ENCODE measurements at regions not wholly inside any gene's neighbourhood (a gene's known extent, or its start where the extent isn't known, plus 50 kb on each side); places are given as distances from the start of the nearest gene placed in this dataset.

DNA sequence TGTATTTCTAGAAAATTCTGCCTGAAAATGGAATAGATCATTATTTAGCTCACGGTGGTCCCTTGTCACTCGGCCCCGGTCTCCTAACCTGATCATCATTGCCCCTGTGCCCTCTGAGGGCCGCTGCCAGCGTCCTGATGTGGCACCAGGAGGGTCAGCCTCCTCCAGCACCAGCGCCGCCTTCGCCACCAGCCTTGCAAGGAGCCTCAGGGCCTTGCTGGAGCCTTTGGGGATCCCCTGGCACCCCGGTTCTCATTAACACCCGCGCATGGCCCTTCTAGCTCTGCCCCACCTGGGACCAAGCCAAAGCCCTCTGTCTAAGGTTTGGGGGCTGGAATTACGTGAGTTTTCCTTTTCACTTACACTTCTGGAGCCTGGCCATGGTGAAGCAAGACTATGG is 282.5 kb upstream of the ADARB2 start:
- intact Hi-C loops (cut with micrococcal nuclease): no loop called here
- H3K27ac ChIP-seq (ENCODE audit: low read depth, low read length): no peak overlapping the region
- no peak for DNase-seq
- Mint-ChIP-seq H3K9me3 (peaks cover 0 to 1% (median 0%) of the 10 kb centered on the region in 11 donors), H3K4me1 (peaks cover 0 to 2% (median 0%) of the 10 kb centered on the region in 7 donors), H3K36me3 (no peaks in the 10 kb centered on the region), H3K27me3 (peaks cover 0 to 3% (median 0%) of the 10 kb centered on the region in 5 donors), H3K4me3 (no peak overlapping the region), H3K27ac (no peak overlapping the region)
- no peak overlapping the region for H3K4me3 ChIP-seq (ENCODE audit: low read length)
- ATAC-seq: no peak
- no peaks in the 10 kb centered on the region for H3K27me3 ChIP-seq (ENCODE audit: control insufficient read depth in 2 of 2, insufficient read depth in 2 of 2, low read length in 2 of 2)
- no peaks in the 10 kb centered on the region for H3K36me3 ChIP-seq (ENCODE audit: control insufficient read depth in 2 of 3, insufficient read depth in 3 of 3, low read length in 3 of 3)
- ChIA-PET POLR2A (no interaction called here), CTCF (no interaction called here)
- no peaks in the 10 kb centered on the region for H3K4me1 ChIP-seq (ENCODE audit: control insufficient read depth in 2 of 2, insufficient read depth in 2 of 2, low read length in 2 of 2)
- no peaks in the 10 kb centered on the region for H3K9me3 ChIP-seq (ENCODE audit: control insufficient read depth in 2 of 3, low read length in 3 of 3)

DNA sequence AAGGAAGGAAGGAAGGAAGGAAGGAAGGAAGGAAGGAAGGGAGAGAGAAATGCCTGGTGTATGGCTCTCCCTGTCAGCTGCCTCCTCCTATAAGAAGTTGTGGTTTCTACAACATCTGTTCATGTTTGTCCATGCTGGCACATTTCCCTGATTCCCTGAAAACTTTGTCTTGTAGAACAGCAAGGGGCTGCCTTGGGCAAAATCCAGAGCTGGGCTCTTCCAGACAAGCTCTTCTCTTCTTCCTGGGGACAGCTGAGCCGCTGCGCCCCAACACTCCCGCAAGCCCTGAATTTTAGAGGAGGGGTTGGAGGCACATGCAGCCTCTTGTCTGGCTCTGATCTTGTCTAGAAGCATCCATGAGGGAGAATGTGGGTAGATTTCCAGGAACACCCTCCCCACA is 282.0 kb upstream of the ADARB2 start:
- H3K27ac ChIP-seq (ENCODE audit: low read depth, low read length): no peak overlapping the region
- H3K27me3 Mint-ChIP-seq: peaks cover 0 to 3% (median 0%) of the 10 kb centered on the region in 5 donors
- ChIA-PET POLR2A (no interaction called here), CTCF (no interaction called here)
- no peaks in the 10 kb centered on the region for H3K36me3 Mint-ChIP-seq
- H3K9me3 ChIP-seq (ENCODE audit: control insufficient read depth in 2 of 3, low read length in 3 of 3): no peaks in the 10 kb centered on the region
- H3K27me3 ChIP-seq (ENCODE audit: control insufficient read depth in 2 of 2, insufficient read depth in 2 of 2, low read length in 2 of 2): no peaks in the 10 kb centered on the region
- H3K4me1 Mint-ChIP-seq: peaks cover 0 to 5% (median 0%) of the 10 kb centered on the region in 7 donors
- H3K4me1 ChIP-seq (ENCODE audit: control insufficient read depth in 2 of 2, insufficient read depth in 2 of 2, low read length in 2 of 2): no peaks in the 10 kb centered on the region
- peaks cover 0 to under 1% (median 0%) of the 10 kb centered on the region in 11 donors for H3K9me3 Mint-ChIP-seq
- peak overlapping the region in 1 of 9 donors; percentile 12 for H3K27ac Mint-ChIP-seq
- no peaks in the 10 kb centered on the region for H3K36me3 ChIP-seq (ENCODE audit: control insufficient read depth in 2 of 3, insufficient read depth in 3 of 3, low read length in 3 of 3)
- no peak overlapping the region for H3K4me3 Mint-ChIP-seq
- no peak overlapping the region for H3K4me3 ChIP-seq (ENCODE audit: low read length)
- intact Hi-C loops (cut with micrococcal nuclease): no loop called here
- DNase-seq (no peak), ATAC-seq (no peak)

DNA sequence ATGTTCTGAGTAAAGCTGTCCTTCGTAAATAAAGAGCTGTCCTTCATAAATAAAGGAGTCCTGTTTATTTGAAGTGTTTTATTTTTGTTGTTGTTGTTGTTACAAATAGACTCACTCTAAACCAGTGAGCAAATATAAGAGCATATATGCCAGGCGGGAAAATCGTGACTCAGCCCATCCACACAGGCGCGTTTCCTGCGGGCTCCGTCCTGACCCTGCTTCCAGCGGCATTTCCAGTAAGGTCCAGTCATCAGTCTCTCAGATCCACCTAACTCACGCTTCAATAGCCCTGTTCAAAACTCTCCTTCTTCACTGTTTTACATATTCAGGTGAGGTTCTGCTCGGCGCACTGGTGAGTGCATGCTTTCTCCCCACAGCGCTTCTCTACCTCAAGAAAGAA is 277.2 kb upstream of the ADARB2 start:
- ChIA-PET POLR2A (no interaction called here), CTCF (no interaction called here)
- H3K4me1 Mint-ChIP-seq: peaks cover 0 to 10% (median 0%) of the 10 kb centered on the region in 7 donors
- H3K36me3 Mint-ChIP-seq: no peaks in the 10 kb centered on the region
- no peaks in the 10 kb centered on the region for H3K27me3 Mint-ChIP-seq
- Histone ChIP-seq H3K9me3 (ENCODE audit: control insufficient read depth in 2 of 3, low read length in 3 of 3) (no peaks in the 10 kb centered on the region), H3K4me1 (ENCODE audit: control insufficient read depth in 2 of 2, insufficient read depth in 2 of 2, low read length in 2 of 2) (no peaks in the 10 kb centered on the region), H3K36me3 (ENCODE audit: control insufficient read depth in 2 of 3, insufficient read depth in 3 of 3, low read length in 3 of 3) (no peaks in the 10 kb centered on the region), H3K27ac (ENCODE audit: low read depth, low read length) (no peak overlapping the region), H3K4me3 (ENCODE audit: low read length) (no peak overlapping the region), H3K27me3 (ENCODE audit: control insufficient read depth in 2 of 2, insufficient read depth in 2 of 2, low read length in 2 of 2) (no peaks in the 10 kb centered on the region)
- intact Hi-C loops (cut with micrococcal nuclease): no loop called here
- ATAC-seq (no peak), DNase-seq (no peak)
- peak overlapping the region in 4 of 9 donors; percentile 5 to 66 (median 26) for H3K27ac Mint-ChIP-seq
- H3K9me3 Mint-ChIP-seq: no peaks in the 10 kb centered on the region
- no peak overlapping the region for H3K4me3 Mint-ChIP-seq

GRCh38 chr10:2012209-2012608 is 274.9 kb upstream of the ADARB2 start:
- Mint-ChIP-seq H3K4me1 (peaks cover 0 to 10% (median 0%) of the 10 kb centered on the region in 7 donors), H3K4me3 (no peak overlapping the region), H3K9me3 (no peaks in the 10 kb centered on the region), H3K36me3 (no peaks in the 10 kb centered on the region), H3K27me3 (no peaks in the 10 kb centered on the region), H3K27ac (peak overlapping the region in 1 of 9 donors; percentile 63)
- H3K4me1 ChIP-seq (ENCODE audit: control insufficient read depth in 2 of 2, insufficient read depth in 2 of 2, low read length in 2 of 2): no peaks in the 10 kb centered on the region
- ChIA-PET CTCF (no interaction called here), POLR2A (no interaction called here)
- intact Hi-C loops (cut with micrococcal nuclease): no loop called here
- ATAC-seq (no peak), DNase-seq (no peak)
- no peak overlapping the region for H3K27ac ChIP-seq (ENCODE audit: low read depth, low read length)
- H3K27me3 ChIP-seq (ENCODE audit: control insufficient read depth in 2 of 2, insufficient read depth in 2 of 2, low read length in 2 of 2): no peaks in the 10 kb centered on the region
- no peak overlapping the region for H3K4me3 ChIP-seq (ENCODE audit: low read length)
- no peaks in the 10 kb centered on the region for H3K36me3 ChIP-seq (ENCODE audit: control insufficient read depth in 2 of 3, insufficient read depth in 3 of 3, low read length in 3 of 3)
- no peaks in the 10 kb centered on the region for H3K9me3 ChIP-seq (ENCODE audit: control insufficient read depth in 2 of 3, low read length in 3 of 3)

DNA sequence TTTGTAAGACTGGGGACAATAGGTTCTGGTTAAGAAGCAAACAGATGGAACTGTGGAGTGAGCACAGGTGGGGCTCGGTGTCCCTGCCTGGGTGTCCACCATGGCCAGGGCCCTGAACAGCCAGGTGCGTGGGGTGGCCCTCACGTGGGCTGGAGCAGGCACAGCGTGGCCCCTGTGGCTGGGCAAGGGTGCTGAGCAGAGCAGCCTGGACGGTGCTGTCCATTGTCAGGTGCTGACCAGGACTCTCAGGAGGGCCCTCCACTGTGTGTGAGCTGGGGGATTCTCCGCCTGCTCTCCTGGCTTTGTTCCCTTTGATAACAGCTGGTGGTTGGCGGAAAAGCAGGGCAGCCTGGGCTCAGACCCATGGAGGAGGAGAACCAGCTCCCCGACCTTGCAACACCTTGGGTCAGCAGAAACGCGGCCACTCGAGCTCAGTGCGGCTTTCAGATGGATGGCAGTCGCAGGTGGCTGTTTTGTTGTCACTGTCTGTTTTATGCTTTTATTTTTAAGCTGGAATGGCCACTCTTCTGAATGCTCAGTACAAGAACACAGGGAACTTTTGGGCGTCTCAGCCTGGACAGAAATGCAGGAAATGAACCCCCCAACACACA is 273.9 kb upstream of the ADARB2 start:
- Mint-ChIP-seq H3K4me1 (peaks cover 0 to 10% (median 0%) of the 10 kb centered on the region in 7 donors), H3K27ac (no peak overlapping the region), H3K36me3 (no peaks in the 10 kb centered on the region), H3K4me3 (no peak overlapping the region), H3K27me3 (peaks cover 0 to 5% (median 0%) of the 10 kb centered on the region in 5 donors), H3K9me3 (no peaks in the 10 kb centered on the region)
- ATAC-seq (no peak), DNase-seq (no peak)
- H3K27me3 ChIP-seq (ENCODE audit: control insufficient read depth in 2 of 2, insufficient read depth in 2 of 2, low read length in 2 of 2): no peaks in the 10 kb centered on the region
- H3K36me3 ChIP-seq (ENCODE audit: control insufficient read depth in 2 of 3, insufficient read depth in 3 of 3, low read length in 3 of 3): no peaks in the 10 kb centered on the region
- H3K4me1 ChIP-seq (ENCODE audit: control insufficient read depth in 2 of 2, insufficient read depth in 2 of 2, low read length in 2 of 2): no peaks in the 10 kb centered on the region
- CTCF ChIA-PET: interaction anchor here (0.8 kb wide), 1 partner anchor 236 kb away, joined by 5 read pairs; no protein-coding TSS in a partner anchor
- no peaks in the 10 kb centered on the region for H3K9me3 ChIP-seq (ENCODE audit: control insufficient read depth in 2 of 3, low read length in 3 of 3)
- no peak overlapping the region for H3K27ac ChIP-seq (ENCODE audit: low read depth, low read length)
- no peak overlapping the region for H3K4me3 ChIP-seq (ENCODE audit: low read length)
- POLR2A ChIA-PET: no interaction called here
- intact Hi-C loops (cut with micrococcal nuclease): no loop called here

DNA sequence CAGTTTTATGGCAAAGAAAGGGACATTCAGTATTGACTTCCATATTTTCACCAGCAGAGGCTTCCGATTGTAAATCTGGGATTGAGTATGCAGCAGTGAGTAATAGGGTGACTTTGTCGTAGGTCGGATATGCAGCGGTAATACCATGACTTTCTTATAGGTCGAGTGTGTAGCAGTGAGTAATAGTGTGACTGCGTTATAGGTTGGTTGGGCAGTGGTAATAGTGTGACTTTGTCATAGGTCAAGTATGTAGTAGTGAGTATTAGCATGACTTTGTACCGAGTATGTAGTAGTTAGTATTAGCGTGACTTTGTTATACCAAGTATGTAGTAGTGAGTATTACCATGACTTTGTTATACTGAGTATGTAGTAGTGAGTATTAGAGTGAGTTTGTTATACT is 268.2 kb upstream of the ADARB2 start:
- no peak overlapping the region for H3K4me3 Mint-ChIP-seq
- intact Hi-C loops (cut with micrococcal nuclease): no loop called here
- H3K4me1 Mint-ChIP-seq: no peaks in the 10 kb centered on the region

DNA sequence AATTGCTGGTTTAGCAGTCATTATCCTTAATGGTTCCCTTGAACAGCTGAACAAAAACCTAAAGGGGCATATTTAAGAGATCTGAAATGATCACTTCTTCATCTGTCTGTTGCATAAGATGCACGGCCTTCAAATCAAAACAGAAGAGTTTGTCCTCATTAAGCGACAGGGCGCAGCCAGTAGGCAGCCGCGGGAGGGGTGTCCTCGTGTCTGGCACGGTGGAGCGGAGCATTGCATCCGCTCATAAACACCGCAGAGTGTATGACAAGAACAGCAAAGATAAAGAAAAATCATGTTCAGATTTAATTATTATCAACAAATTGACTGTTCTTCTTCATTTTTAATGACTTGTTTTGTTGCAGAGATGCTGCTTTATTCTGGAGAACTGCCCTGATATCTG is 255.6 kb upstream of the ADARB2 start:
- ChIA-PET CTCF (no interaction called here), POLR2A (no interaction called here)
- Mint-ChIP-seq H3K4me3 (no peak overlapping the region), H3K36me3 (no peaks in the 10 kb centered on the region), H3K9me3 (peaks cover 0 to 2% (median 0%) of the 10 kb centered on the region in 11 donors), H3K27me3 (no peaks in the 10 kb centered on the region), H3K4me1 (no peaks in the 10 kb centered on the region), H3K27ac (no peak overlapping the region)
- Histone ChIP-seq H3K4me1 (ENCODE audit: control insufficient read depth in 2 of 2, insufficient read depth in 2 of 2, low read length in 2 of 2) (no peaks in the 10 kb centered on the region), H3K27me3 (ENCODE audit: control insufficient read depth in 2 of 2, insufficient read depth in 2 of 2, low read length in 2 of 2) (no peaks in the 10 kb centered on the region), H3K9me3 (ENCODE audit: control insufficient read depth in 2 of 3, low read length in 3 of 3) (no peaks in the 10 kb centered on the region), H3K27ac (ENCODE audit: low read depth, low read length) (no peak overlapping the region), H3K4me3 (ENCODE audit: low read length) (no peak overlapping the region), H3K36me3 (ENCODE audit: control insufficient read depth in 2 of 3, insufficient read depth in 3 of 3, low read length in 3 of 3) (no peaks in the 10 kb centered on the region)
- ATAC-seq (no peak), DNase-seq (no peak)
- intact Hi-C loops (cut with micrococcal nuclease): no loop called here

More for the DNA sequence above, 268.2 kb upstream of the ADARB2 start:
- Histone ChIP-seq H3K36me3 (ENCODE audit: control insufficient read depth in 2 of 3, insufficient read depth in 3 of 3, low read length in 3 of 3) (no peaks in the 10 kb centered on the region), H3K27me3 (ENCODE audit: control insufficient read depth in 2 of 2, insufficient read depth in 2 of 2, low read length in 2 of 2) (no peaks in the 10 kb centered on the region), H3K9me3 (ENCODE audit: control insufficient read depth in 2 of 3, low read length in 3 of 3) (no peaks in the 10 kb centered on the region), H3K27ac (ENCODE audit: low read depth, low read length) (no peak overlapping the region), H3K4me3 (ENCODE audit: low read length) (no peak overlapping the region), H3K4me1 (ENCODE audit: control insufficient read depth in 2 of 2, insufficient read depth in 2 of 2, low read length in 2 of 2) (no peaks in the 10 kb centered on the region)
- Mint-ChIP-seq H3K27ac (no peak overlapping the region), H3K36me3 (no peaks in the 10 kb centered on the region), H3K9me3 (no peaks in the 10 kb centered on the region), H3K27me3 (peaks cover 0 to 9% (median 0%) of the 10 kb centered on the region in 5 donors)
- CTCF ChIA-PET: no interaction called here
- no peak for DNase-seq
- no peak for ATAC-seq
- POLR2A ChIA-PET: no interaction called here

Data from naive thymus-derived CD4-positive, alpha-beta T cell (primary cell).